SK-N-SH treated with all-trans-retinoic acid at 6 μM for 48 hours (cell line): ENCODE measurements at regions not wholly inside any gene's neighbourhood (a gene's known extent, or its start where the extent isn't known, plus 50 kb on each side); places are given as distances from the start of the nearest gene placed in this dataset.

Source experiments
- ATAC-seq: fragments of 200-7000 bp; cut with Tn5 transposase; 3 replicates; pipeline ENCODE4 v1.9.1; 2020; ENCODE audit warnings: mild to moderate bottlenecking, moderate library complexity

DNA sequence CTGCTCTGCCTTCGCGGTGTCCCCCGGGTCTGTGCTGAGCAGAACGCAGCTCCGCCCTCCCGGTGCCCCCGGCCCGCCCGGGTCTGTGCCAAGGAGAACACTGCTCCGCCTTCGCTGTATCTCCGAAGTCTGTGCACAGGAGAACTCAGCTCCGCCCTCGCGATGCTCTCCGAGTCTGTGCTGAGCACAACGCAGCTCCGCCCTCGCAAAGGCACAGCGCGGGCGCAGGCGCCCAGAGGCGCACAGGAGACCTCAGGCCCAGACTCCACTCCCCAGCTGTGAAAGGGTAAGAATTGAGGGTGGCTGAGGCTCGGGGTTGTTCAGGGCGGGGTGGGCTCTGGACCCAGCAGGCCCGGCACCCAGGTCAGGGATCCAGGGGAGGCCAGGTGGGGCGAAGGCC is 123.2 kb downstream of the PPIAL4F start:
- ATAC-seq = peak; percentile 100
